Adrenal gland (tissue), 9 donors: ENCODE measurements at regions not wholly inside any gene's neighbourhood (a gene's known extent, or its start where the extent isn't known, plus 50 kb on each side); places are given as distances from the start of the nearest gene placed in this dataset.

Experiments
- DNase-seq, 7 donors: peaks; one replicate each; pipeline ENCODE4 v3.0.0-alpha.2; 2019 to 2020
- H3K27ac ChIP-seq, 5 donors: fragments of 200-600 bp; sonication (generic) in 4 of 5; 1 replicate in 3 of 5; 2 replicates in 2 of 5; pipeline versions ENCODE4 v1.5.1 to v1.8.0; 2016 to 2020; ENCODE audit warnings: mild to moderate bottlenecking in 1 of 5
- H3K27me3 ChIP-seq: fragments of 200-600 bp; 2 replicates; pipeline ENCODE4 v1.8.0; 2021
- H3K36me3 ChIP-seq, 2 donors: fragments of 200-600 bp; replicated peaks in 1 of 2; 1 replicate in 1 of 2; 2 replicates in 1 of 2; pipeline versions ENCODE4 v1.5.1 to v1.8.0; 2018 to 2022
- H3K4me1 ChIP-seq, 2 donors: fragments of 200-600 bp; replicated peaks in 1 of 2; 1 replicate in 1 of 2; 2 replicates in 1 of 2; pipeline versions ENCODE4 v1.5.1 to v1.8.0; 2018 to 2021
- H3K4me3 ChIP-seq, 4 donors: fragments of 200-600 bp; sonication (generic) in 3 of 4; one replicate each; pipeline ENCODE4 v1.5.1; 2016 to 2018
- H3K9me3 ChIP-seq, 3 donors: fragments of 200-600 bp; sonication (generic) in 1 of 3; replicated peaks in 1 of 3; 1 replicate in 2 of 3; 2 replicates in 1 of 3; pipeline versions ENCODE4 v1.5.1 to v1.8.0; 2016 to 2021
- POLR2A ChIP-seq, 2 donors: fragments of 450-650 bp; IDR thresholded peaks; one replicate each; pipeline ENCODE4 v1.6.1; 2017; ENCODE audit warnings: antibody characterized with exemption in 2 of 2, mild to moderate bottlenecking in 2 of 2, moderate library complexity in 1 of 2
- WGBS, 4 donors: extraction: QIAGEN DNeasy Blood & Tissue Kit in 2 of 4; methylation state at CpG; one replicate each; pipeline versions ENCODE4 v1.1.5 to v1.1.7; 2013 to 2017; 5-methylcytosine and 5-hydroxymethylcytosine counted together
- intact Hi-C, 2 donors: fragments of 100-400 bp; cut with DNase I; formaldehyde crosslinking; loops; one replicate each; pipeline versions ENCODE4 v1.14.1 to v1.15.0; 2022 to 2023
- TF ChIP-seq, protein P1 (sequence below), 6 experiments: fragments of 450-650 bp in 4 of 6; fragments of 200-600 bp in 2 of 6; sonication (generic) in 1 of 6; IDR thresholded peaks; 1 replicate in 5 of 6; 2 replicates in 1 of 6; pipeline versions ENCODE4 v1.5.1 to v1.8.0; 2016 to 2021; ENCODE audit warnings: antibody characterized with exemption in 6 of 6, mild to moderate bottlenecking in 2 of 6, moderate library complexity in 1 of 6
- donor health status: healthy with polysubstance abuse.
- donor health status: Bipolar disorder and iron deficiency.
- donor health status: DM: yes; HTN: yes; CAD: no.
- donor health status: DM: no; HTN: no; CAD: no.
- donor health status: DM: no; HTN: no; CAD: no.

GRCh38 chr6:120627612-120628011, 706.7 kb downstream of the TBC1D32 start:
- WGBS, 4 donors, result 95 to 99% (median 96%) methylated on average over 3 of the region's 3 CpGs
- DNase-seq, result no peak
- H3K36me3 ChIP-seq, result no peaks in the 10 kb centered on the region
- H3K4me1 ChIP-seq, result peaks cover 3 to 4% of the 10 kb centered on the region in 2 donors
- H3K27ac ChIP-seq, result no peak overlapping the region
- intact Hi-C loops, result no loop called here
- H3K4me3 ChIP-seq, result no peak overlapping the region
- no peaks in the 10 kb centered on the region for H3K9me3 ChIP-seq
- TF ChIP-seq POLR2A (IDR thresholded peaks at IDR 0.05), result no peak
- TF ChIP-seq, protein P1, sequence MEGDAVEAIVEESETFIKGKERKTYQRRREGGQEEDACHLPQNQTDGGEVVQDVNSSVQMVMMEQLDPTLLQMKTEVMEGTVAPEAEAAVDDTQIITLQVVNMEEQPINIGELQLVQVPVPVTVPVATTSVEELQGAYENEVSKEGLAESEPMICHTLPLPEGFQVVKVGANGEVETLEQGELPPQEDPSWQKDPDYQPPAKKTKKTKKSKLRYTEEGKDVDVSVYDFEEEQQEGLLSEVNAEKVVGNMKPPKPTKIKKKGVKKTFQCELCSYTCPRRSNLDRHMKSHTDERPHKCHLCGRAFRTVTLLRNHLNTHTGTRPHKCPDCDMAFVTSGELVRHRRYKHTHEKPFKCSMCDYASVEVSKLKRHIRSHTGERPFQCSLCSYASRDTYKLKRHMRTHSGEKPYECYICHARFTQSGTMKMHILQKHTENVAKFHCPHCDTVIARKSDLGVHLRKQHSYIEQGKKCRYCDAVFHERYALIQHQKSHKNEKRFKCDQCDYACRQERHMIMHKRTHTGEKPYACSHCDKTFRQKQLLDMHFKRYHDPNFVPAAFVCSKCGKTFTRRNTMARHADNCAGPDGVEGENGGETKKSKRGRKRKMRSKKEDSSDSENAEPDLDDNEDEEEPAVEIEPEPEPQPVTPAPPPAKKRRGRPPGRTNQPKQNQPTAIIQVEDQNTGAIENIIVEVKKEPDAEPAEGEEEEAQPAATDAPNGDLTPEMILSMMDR (IDR thresholded peaks at IDR 0.05), result no peak
- no peaks in the 10 kb centered on the region for H3K27me3 ChIP-seq

- no peaks in the 10 kb centered on the region for H3K27me3 ChIP-seq
- DNase-seq, result no peak
- TF ChIP-seq, protein P1 (IDR thresholded peaks at IDR 0.05), result no peak
- TF ChIP-seq POLR2A (IDR thresholded peaks at IDR 0.05), result no peak
- H3K36me3 ChIP-seq, result no peaks in the 10 kb centered on the region
- H3K27ac ChIP-seq, result no peak overlapping the region
- peaks cover 5 to 12% of the 10 kb centered on the region in 2 donors for H3K4me1 ChIP-seq
- 4 to 11% (median 7%) methylated on average over 1 of the region's 1 CpG for WGBS, 4 donors
- no peak overlapping the region for H3K4me3 ChIP-seq
- no peaks in the 10 kb centered on the region for H3K9me3 ChIP-seq
- intact Hi-C loops, result no loop called here
Measured at GRCh38 chr6:120622127-120622631, 712.1 kb downstream of the TBC1D32 start.

DNA sequence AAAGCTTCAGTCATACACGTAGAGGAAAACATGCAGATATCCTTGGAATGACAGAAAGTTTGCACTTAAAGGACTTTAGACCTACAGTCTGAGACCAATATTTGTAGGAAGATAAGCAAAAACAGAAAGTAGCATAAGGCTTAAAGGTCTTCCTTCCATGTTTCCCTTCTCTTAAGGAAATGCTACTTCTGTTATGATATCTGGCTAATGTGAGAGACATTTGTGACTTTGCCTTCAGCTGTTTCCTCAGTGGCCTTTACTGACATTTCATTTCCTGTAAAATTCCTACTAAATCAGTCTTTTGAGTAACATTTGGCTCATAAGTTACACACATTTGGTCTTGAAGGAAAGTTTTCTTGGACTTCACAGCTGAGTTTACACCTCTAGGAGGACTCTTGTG, 713.4 kb downstream of the TBC1D32 start:
- intact Hi-C loops, result no loop called here
- no peaks in the 10 kb centered on the region for H3K36me3 ChIP-seq
- 44 to 69% (median 58%) methylated on average over 1 of the region's 1 CpG for WGBS, 4 donors
- no peak overlapping the region for H3K27ac ChIP-seq
- H3K4me1 ChIP-seq, result peaks cover 5 to 12% of the 10 kb centered on the region in 2 donors
- TF ChIP-seq, protein P1 (IDR thresholded peaks at IDR 0.05), result no peak
- TF ChIP-seq POLR2A (IDR thresholded peaks at IDR 0.05), result no peak
- H3K27me3 ChIP-seq, result no peaks in the 10 kb centered on the region
- DNase-seq, result no peak
- no peak overlapping the region for H3K4me3 ChIP-seq
- no peaks in the 10 kb centered on the region for H3K9me3 ChIP-seq

DNA sequence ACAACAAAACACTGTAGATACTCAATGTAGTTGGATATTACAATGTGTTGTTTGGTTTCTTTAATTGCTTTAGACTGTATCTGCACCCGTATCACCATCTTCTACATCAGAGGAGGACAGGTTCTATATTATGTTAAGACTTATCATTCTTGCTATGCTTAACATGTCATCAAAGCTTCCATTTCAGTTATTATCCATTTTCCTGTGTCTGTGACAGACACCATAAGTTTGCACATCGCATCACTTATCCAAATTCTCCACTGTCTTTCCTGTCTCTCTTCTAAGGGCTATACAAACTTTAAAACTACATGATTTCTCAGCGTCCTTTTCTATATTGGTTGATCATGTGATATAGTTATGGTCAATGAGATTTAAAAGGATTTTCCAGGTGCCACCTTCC, 719.0 kb downstream of the TBC1D32 start:
- H3K27me3 ChIP-seq, result no peaks in the 10 kb centered on the region
- no peak overlapping the region for H3K4me3 ChIP-seq
- H3K4me1 ChIP-seq, result no peaks in the 10 kb centered on the region
- no peaks in the 10 kb centered on the region for H3K36me3 ChIP-seq
- DNase-seq, result no peak
- no peak for TF ChIP-seq POLR2A (IDR thresholded peaks at IDR 0.05)
- TF ChIP-seq, protein P1 (IDR thresholded peaks at IDR 0.05), result no peak
- 86 to 92% (median 89%) methylated on average over 3 of the region's 3 CpGs for WGBS, 4 donors
- intact Hi-C loops, result no loop called here
- H3K27ac ChIP-seq, result no peak overlapping the region
- no peaks in the 10 kb centered on the region for H3K9me3 ChIP-seq
